ENCODE measurements at regions not wholly inside any gene's neighbourhood (a gene's known extent, or its start where the extent isn't known, plus 50 kb on each side); places are given as distances from the start of the nearest gene placed in this dataset.

GRCh38 chr14:28656704-28657255 is 109.8 kb upstream of the FOXG1 start:
- DNase-seq (ENCODE audit: low spot score) = no peak
- in situ Hi-C loops (cut with MboI; ENCODE audit: low pct_unique_long_range_greater_than_20kb, low sequenced_read_pairs, unreplicated experiment) = no loop called here
- TF ChIP-seq CTCF (IDR thresholded peaks at IDR 0.05; ENCODE audit: extremely low read depth, insufficient read depth, missing control alignments) = no peak

GRCh38 chr14:28661171-28661772 is 105.3 kb upstream of the FOXG1 start:
- DNase-seq (ENCODE audit: low spot score) = no peak
- in situ Hi-C loops (cut with MboI; ENCODE audit: low pct_unique_long_range_greater_than_20kb, low sequenced_read_pairs, unreplicated experiment) = no loop called here
- TF ChIP-seq CTCF (IDR thresholded peaks at IDR 0.05; ENCODE audit: extremely low read depth, insufficient read depth, missing control alignments) = no peak

GRCh38 chr14:28666961-28667360 is 99.6 kb upstream of the FOXG1 start:
- no peak for TF ChIP-seq CTCF (IDR thresholded peaks at IDR 0.05; ENCODE audit: extremely low read depth, insufficient read depth, missing control alignments)
- in situ Hi-C loops (cut with MboI; ENCODE audit: low pct_unique_long_range_greater_than_20kb, low sequenced_read_pairs, unreplicated experiment) = no loop called here
- DNase-seq (ENCODE audit: low spot score) = no peak

- DNase-seq (ENCODE audit: low spot score) = no peak
- TF ChIP-seq CTCF (IDR thresholded peaks at IDR 0.05; ENCODE audit: extremely low read depth, insufficient read depth, missing control alignments) = no peak
- in situ Hi-C loops (cut with MboI; ENCODE audit: low pct_unique_long_range_greater_than_20kb, low sequenced_read_pairs, unreplicated experiment) = no loop called here
Measured at GRCh38 chr14:28671425-28671824, 95.2 kb upstream of the FOXG1 start.

GRCh38 chr14:28673056-28673455 is 93.5 kb upstream of the FOXG1 start:
- TF ChIP-seq CTCF (IDR thresholded peaks at IDR 0.05; ENCODE audit: extremely low read depth, insufficient read depth, missing control alignments) = no peak
- no peak for DNase-seq (ENCODE audit: low spot score)
- in situ Hi-C loops (cut with MboI; ENCODE audit: low pct_unique_long_range_greater_than_20kb, low sequenced_read_pairs, unreplicated experiment) = no loop called here

- in situ Hi-C loops (cut with MboI; ENCODE audit: low pct_unique_long_range_greater_than_20kb, low sequenced_read_pairs, unreplicated experiment) = no loop called here
- TF ChIP-seq CTCF (IDR thresholded peaks at IDR 0.05; ENCODE audit: extremely low read depth, insufficient read depth, missing control alignments) = no peak
- no peak for DNase-seq (ENCODE audit: low spot score)
Measured at GRCh38 chr14:28676479-28676878, 90.1 kb upstream of the FOXG1 start.
